Ascending aorta (tissue), 2 donors: ENCODE measurements at regions not wholly inside any gene's neighbourhood (a gene's known extent, or its start where the extent isn't known, plus 50 kb on each side); places are given as distances from the start of the nearest gene placed in this dataset.

Experiments
- DNase-seq, 2 donors: peaks; one replicate each; pipeline ENCODE4 v3.0.0-alpha.2; 2019; ENCODE audit warnings: low spot score in 2 of 2
- H3K27ac ChIP-seq, 2 donors: fragments of 200-600 bp; sonication (generic); one replicate each; pipeline ENCODE4 v1.5.1; 2016 to 2017; ENCODE audit warnings: mild to moderate bottlenecking in 1 of 2
- H3K27me3 ChIP-seq: fragments of 200-600 bp; sonication (generic); one replicate; pipeline ENCODE4 v1.5.1; 2017
- H3K36me3 ChIP-seq, 2 donors: fragments of 200-600 bp; sonication (generic); one replicate each; pipeline ENCODE4 v1.5.1; 2016
- H3K4me1 ChIP-seq, 2 donors: fragments of 200-600 bp; sonication (generic); one replicate each; pipeline ENCODE4 v1.5.1; 2016 to 2017; ENCODE audit warnings: mild to moderate bottlenecking in 1 of 2
- H3K4me3 ChIP-seq, 2 donors: fragments of 200-600 bp; sonication (generic); one replicate each; pipeline ENCODE4 v1.5.1; 2016 to 2017; ENCODE audit warnings: mild to moderate bottlenecking in 1 of 2
- H3K9me3 ChIP-seq, 2 donors: fragments of 200-600 bp; sonication (generic); one replicate each; pipeline ENCODE4 v1.5.1; 2016
- CTCF ChIP-seq, 3 experiments: fragments of 200-600 bp in 2 of 3; fragments of 450-650 bp in 1 of 3; sonication (generic) in 2 of 3; IDR thresholded peaks; one replicate each; pipeline ENCODE4 v1.5.1; 2016 to 2019; ENCODE audit warnings: antibody characterized with exemption in 3 of 3, mild to moderate bottlenecking in 1 of 3, moderate library complexity in 1 of 3
- intact Hi-C: fragments of 100-400 bp; cut with DNase I; formaldehyde crosslinking; loops from one replicate; pipeline ENCODE4 v1.15.1; 2023

GRCh38 chr4:29829067-29829466, 891.1 kb upstream of the PCDH7 start:
- Histone ChIP-seq H3K27ac (no peak overlapping the region), H3K9me3 (no peaks in the 10 kb centered on the region), H3K36me3 (no peaks in the 10 kb centered on the region), H3K4me1 (no peaks in the 10 kb centered on the region), H3K4me3 (no peak overlapping the region), H3K27me3 (no peaks in the 10 kb centered on the region)
- intact Hi-C loops, result no loop called here
- TF ChIP-seq CTCF (IDR thresholded peaks at IDR 0.05), result no peak
- DNase-seq, result no peak

- Histone ChIP-seq H3K4me3 (no peak overlapping the region), H3K4me1 (no peaks in the 10 kb centered on the region), H3K27me3 (no peaks in the 10 kb centered on the region), H3K9me3 (no peaks in the 10 kb centered on the region), H3K36me3 (no peaks in the 10 kb centered on the region), H3K27ac (no peak overlapping the region)
- DNase-seq, result no peak
- intact Hi-C loops, result no loop called here
- no peak for TF ChIP-seq CTCF (IDR thresholded peaks at IDR 0.05)
Measured at GRCh38 chr4:29852537-29852936, 867.6 kb upstream of the PCDH7 start.

- intact Hi-C loops, result no loop called here
- no peak overlapping the region for H3K4me3 ChIP-seq
- no peaks in the 10 kb centered on the region for H3K36me3 ChIP-seq
- no peaks in the 10 kb centered on the region for H3K27me3 ChIP-seq
- no peak for TF ChIP-seq CTCF (IDR thresholded peaks at IDR 0.05)
- no peaks in the 10 kb centered on the region for H3K9me3 ChIP-seq
- DNase-seq, result no peak
- no peaks in the 10 kb centered on the region for H3K4me1 ChIP-seq
- no peak overlapping the region for H3K27ac ChIP-seq
Measured at GRCh38 chr4:29853833-29854232, 866.3 kb upstream of the PCDH7 start.

- Histone ChIP-seq H3K36me3 (no peaks in the 10 kb centered on the region), H3K4me3 (no peak overlapping the region), H3K4me1 (no peaks in the 10 kb centered on the region), H3K9me3 (no peaks in the 10 kb centered on the region), H3K27ac (no peak overlapping the region), H3K27me3 (no peaks in the 10 kb centered on the region)
- intact Hi-C loops, result no loop called here
- TF ChIP-seq CTCF (IDR thresholded peaks at IDR 0.05), result no peak
- no peak for DNase-seq
Measured at GRCh38 chr4:29861307-29861706, 858.9 kb upstream of the PCDH7 start.

GRCh38 chr4:29867412-29867811, 852.8 kb upstream of the PCDH7 start:
- no peak overlapping the region for H3K4me3 ChIP-seq
- H3K9me3 ChIP-seq, result no peaks in the 10 kb centered on the region
- DNase-seq, result no peak
- no peak overlapping the region for H3K27ac ChIP-seq
- no peaks in the 10 kb centered on the region for H3K36me3 ChIP-seq
- no peak for TF ChIP-seq CTCF (IDR thresholded peaks at IDR 0.05)
- intact Hi-C loops, result no loop called here
- no peaks in the 10 kb centered on the region for H3K27me3 ChIP-seq
- H3K4me1 ChIP-seq, result no peaks in the 10 kb centered on the region

- Histone ChIP-seq H3K9me3 (no peaks in the 10 kb centered on the region), H3K4me3 (no peak overlapping the region), H3K36me3 (no peaks in the 10 kb centered on the region), H3K27ac (no peak overlapping the region), H3K27me3 (no peaks in the 10 kb centered on the region), H3K4me1 (no peaks in the 10 kb centered on the region)
- intact Hi-C loops, result no loop called here
- no peak for DNase-seq
- TF ChIP-seq CTCF (IDR thresholded peaks at IDR 0.05), result no peak
Measured at GRCh38 chr4:29900336-29900735, 819.8 kb upstream of the PCDH7 start.
